HG03521 (cell line): ENCODE measurements at regions not wholly inside any gene's neighbourhood (a gene's known extent, or its start where the extent isn't known, plus 50 kb on each side); places are given as distances from the start of the nearest gene placed in this dataset.
A peak's percentile ranks its signal among the peaks of the same experiment; 100 is the strongest.

ENCODE experiments used
- ATAC-seq: cut with Tn5 transposase; IDR thresholded peaks from one replicate; pipeline ENCODE4 v1.9.1; 2021; ENCODE audit warnings: mild to moderate bottlenecking, moderate library complexity; ENCODE audit not compliant: unreplicated experiment

DNA sequence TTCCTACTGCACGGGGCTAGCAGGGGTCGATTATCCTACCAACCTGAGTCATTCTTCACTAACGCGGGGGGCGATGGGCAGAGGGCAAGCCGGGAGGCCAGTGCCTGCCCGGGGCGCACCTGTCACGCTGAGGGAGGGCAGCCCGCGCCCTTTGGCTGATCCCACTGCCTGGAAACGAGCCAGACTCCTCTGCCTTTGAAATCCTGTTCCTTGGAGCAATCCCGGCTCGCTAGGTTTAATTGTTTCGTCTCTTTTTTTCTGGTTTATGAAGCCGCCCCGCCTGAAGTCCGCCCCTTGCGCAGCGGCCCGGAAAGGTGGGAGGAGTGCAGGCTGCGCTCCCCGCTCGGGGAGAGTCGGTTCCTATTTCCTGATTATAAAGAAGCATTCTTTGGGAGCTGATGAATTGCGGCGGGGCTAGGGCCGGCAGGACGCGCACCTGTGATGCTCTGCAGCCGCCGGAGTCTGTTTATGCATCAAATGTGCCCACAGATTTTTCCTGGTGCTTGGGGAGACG lies 484.2 kb downstream of the BCOR start:
- no peak for ATAC-seq

DNA sequence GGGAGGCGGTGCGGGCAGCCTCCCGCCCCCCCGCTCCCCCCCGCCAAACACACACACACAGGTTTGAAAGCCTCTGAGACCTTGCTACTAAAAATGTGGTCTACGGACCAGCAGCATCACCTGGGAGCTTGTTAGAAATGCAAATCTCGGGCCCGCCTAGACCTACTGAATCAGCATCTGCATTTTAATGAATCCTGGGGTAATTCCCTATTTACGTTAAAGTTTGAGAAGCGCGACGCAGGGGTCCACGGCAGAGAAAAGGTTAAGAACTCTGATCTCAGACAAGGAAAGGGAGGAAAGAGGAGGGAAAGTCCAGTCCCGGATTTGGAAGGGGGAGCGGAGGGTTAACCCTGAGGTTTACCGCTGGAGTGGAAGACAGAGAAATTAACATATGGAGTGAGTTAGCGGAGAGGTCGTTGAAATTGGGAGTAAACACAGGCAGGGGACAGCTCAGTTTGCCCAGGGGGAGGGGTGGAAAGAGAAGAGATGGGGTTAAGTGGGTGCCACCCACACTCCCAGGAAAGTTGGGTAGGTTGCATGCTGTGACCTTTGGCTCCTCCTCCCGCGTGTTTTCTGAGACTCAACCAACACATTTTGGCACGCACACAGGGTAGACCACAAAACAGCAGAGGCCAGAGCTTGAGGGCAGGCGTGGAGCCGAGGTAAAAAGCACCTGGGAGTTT lies 483.6 kb downstream of the BCOR start:
- ATAC-seq = peak; percentile 47

GRCh38 chrX:39614680-39614998 lies 483.1 kb downstream of the BCOR start:
- ATAC-seq = no peak

DNA sequence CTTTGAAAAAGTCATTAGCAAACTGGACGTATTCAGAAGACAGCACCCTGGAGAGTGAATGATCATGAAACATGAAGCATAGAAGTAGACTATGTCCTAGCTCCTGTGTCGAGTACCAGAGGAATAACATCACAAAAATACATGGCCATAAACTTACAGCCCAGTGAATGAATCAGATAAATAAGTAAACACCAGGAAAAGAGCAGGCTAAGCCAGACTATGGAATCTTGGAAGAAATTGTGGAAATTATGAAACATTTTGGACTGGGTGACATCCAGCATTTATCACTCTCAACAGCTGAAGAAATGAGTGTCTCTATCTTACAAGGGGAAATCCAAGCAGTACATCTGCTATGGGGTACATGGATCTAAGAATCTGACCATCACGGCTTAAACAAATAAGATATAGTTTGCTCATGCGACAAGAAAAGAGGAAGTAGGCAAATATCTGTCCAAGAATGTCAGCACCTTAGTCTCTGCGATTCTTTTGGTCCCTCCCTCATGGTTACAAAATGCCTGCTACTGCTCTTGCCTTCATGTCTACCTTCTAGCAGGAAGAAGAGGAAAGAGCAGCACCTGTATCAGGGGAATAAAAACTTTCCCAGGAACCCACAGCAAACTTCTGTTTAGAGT lies 481.5 kb downstream of the BCOR start:
- ATAC-seq = peak; percentile 48

DNA sequence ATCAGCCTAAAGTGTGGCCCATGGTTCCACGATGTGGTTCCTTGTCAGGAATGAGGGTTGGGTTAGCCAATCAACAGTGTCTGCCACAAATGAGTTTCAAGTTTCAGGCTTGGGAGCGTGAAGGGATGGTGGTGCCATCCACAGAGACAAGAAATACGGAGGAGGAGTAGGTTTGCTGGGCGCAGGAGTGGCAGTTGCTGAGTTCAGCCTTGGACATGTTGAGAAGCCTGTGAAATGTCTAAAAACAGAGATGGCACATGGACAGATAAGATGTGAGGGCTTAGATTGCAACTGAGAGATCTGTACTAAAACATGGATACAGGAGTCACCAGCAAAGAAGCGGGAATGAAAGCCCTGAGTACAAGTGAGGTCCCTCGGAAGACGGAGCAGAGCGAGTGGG lies 481.0 kb downstream of the BCOR start:
- ATAC-seq = no peak

- no peak for ATAC-seq
Observed at GRCh38 chrX:39618178-39618577, 479.6 kb downstream of the BCOR start.

GRCh38 chrX:39619182-39620009 lies 478.4 kb downstream of the BCOR start:
- no peak for ATAC-seq

- no peak for ATAC-seq
Observed at GRCh38 chrX:39624166-39624565, 473.6 kb downstream of the BCOR start.

- no peak for ATAC-seq
Observed at GRCh38 chrX:39625810-39626209, 471.9 kb downstream of the BCOR start.

DNA sequence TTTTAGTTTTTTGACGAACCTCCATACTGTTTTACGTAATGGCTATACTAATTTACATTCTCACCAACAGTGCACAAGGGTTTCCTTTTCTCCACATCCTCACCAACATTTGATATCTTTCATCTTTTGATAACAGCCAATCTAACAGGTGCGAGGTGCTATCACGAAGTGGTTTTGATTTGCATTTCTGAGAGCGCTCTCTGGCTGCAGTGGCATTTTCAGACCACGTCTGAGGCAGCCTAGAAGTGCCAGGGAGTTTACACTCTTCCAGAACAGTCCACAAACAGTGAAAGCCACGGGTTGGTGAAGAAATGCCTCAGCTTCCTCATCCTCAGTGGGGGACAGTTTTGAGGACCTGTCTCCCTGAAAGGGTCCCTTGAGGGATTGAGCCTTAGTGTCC lies 471.0 kb downstream of the BCOR start:
- no peak for ATAC-seq

- ATAC-seq = no peak
Observed at GRCh38 chrX:39627257-39627656, 470.5 kb downstream of the BCOR start.

GRCh38 chrX:39629001-39629400 lies 468.8 kb downstream of the BCOR start:
- ATAC-seq = no peak

DNA sequence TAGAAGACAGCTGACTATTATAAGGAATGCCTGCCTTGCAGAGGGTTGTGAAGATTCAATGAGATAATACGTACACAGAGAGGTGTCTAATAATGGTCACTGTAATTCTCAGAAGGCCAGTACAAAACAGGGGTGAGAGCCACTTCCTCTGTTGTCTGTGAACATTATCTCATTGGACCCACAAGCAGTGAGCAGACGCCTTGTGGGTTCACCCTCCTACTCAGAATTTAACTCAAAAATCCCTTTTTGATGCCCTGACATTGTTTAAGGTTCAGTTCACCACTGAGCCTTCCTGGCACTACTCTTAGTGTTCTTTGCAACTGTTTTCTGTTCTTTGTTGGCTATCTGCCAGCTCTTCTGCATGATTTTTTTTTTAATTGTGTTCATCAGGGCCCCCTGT lies 467.4 kb downstream of the BCOR start:
- no peak for ATAC-seq

- ATAC-seq = no peak
Observed at GRCh38 chrX:39631276-39632229, 466.2 kb downstream of the BCOR start.

DNA sequence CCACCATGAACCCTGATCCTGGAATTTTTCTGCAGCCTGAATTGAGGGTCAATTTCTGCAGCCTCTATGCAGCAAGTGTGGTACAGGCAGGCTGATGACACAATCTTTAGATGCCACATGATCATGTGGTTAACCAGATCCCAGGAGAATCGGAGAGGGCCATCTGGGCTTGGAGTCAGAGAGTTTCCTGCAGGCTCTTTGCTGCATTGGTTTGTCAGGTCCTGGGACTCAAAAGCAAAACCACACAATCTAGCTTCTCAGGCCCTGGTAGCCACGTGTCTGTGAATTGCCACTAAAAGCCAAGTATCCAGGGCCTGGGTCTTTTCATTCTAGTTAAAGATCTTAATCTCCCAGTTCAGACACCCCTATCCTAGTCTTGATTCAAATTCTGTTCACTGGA lies 464.5 kb downstream of the BCOR start:
- ATAC-seq = no peak

DNA sequence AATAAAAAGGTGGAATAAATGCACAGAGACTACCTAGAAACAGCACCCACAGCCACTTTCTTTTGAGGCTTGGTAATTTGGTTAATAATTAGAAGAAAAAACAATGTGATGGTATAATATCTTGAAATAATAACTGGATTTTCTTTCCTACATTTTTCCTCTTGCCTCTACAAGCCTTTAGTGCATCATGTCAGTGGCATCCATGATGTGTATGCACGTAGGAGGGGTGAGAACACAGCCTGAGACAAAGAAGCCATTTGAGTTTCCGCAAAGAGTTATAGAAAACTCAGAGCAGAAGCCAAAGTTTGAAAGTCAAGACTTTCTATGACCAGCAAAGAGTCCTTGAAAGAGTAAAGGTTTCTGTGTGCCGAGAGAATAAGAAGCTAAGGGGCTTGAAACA lies 461.3 kb downstream of the BCOR start:
- ATAC-seq = no peak

DNA sequence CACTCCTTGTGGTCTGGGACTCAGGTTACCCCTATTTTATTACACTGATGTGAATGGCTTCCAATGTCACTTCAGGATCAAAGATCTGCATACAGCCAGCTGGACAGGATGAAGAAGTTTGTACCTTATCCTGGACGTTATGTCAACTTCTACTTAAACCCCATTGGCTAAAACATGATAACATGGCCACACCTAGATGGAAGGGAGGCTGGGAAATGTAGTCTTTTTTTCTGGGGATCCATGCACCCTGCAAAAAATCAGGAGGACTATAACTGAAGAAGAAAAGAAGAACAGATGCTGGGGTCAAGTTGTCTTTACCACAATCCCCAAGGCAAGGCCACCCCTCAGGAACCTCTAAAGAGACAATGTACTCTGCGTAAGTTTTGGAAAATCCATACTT lies 459.2 kb downstream of the BCOR start:
- no peak for ATAC-seq

DNA sequence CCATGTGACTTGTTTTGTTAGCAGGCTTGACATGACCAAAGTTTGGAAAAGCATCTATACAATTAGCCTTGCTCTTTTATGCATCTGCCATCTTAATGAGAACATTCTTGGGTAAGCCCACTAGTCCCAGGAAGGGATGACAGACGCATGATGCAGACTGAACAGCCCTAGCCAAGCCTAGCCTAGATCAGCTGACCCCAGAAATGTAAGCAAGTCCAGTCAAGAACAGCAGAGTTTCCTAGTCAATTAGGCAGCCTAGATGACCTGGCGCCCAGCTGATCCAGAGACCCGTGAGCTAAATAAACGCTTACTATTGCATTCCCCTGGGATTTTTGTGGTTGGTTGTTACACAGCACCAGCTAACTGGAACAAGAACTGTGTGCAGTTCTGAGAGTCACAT lies 457.9 kb downstream of the BCOR start:
- ATAC-seq = no peak

DNA sequence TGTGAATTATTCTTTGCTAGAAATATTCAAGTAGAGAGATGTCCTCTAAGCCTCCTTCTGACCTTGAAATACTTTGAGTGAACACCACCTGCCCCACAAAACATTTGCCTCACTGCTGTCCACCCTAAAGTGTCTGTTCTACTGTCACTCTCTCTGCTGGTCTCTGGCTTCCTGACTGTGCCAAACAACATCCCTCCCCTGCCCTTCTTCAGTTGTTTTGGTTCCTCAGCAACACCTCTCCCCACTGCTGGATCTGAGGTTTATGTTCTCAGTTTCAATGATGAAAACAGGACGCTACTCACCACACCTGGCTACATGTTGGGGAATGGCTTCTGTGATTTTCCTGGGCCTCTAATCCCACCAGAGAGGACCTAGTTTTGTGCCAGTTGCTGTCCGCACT lies 456.9 kb downstream of the BCOR start:
- ATAC-seq = no peak

DNA sequence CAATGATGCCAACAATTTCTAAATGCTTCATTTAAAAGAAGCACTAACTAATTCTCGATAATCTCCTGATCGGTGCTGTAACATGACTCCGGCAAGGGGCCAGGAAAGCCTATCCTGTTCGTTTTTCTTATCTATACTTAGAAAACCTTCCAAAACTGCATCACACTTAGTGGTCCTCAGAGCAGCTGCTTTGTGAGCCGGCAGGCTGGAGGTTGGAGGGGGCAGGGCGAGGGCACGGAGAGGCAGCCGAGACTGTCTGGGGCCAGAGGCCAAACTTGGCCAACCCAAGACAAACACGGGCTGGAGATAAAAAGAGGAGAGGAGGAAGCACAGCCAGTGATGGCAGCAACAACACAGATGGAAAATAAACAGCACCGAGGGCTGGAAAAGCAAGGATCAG lies 455.7 kb downstream of the BCOR start:
- no peak for ATAC-seq

- ATAC-seq = no peak
Observed at GRCh38 chrX:39643550-39643949, 454.2 kb downstream of the BCOR start.
